IPS-NIHi11 (cell line): ENCODE measurements at regions not wholly inside any gene's neighbourhood (a gene's known extent, or its start where the extent isn't known, plus 50 kb on each side); places are given as distances from the start of the nearest gene placed in this dataset.
A peak's percentile ranks its signal among the peaks of the same experiment; 100 is the strongest.
"Not testable (repeated sequence)": the region's sequence is repeated elsewhere in the genome, so short reads cannot be mapped to it uniquely, and the experiment has no call there.

Experiments
- DNase-seq: peaks from one replicate; pipeline ENCODE4 v3.0.0; 2012; ENCODE audit warnings: mixed read lengths, low spot score

DNA sequence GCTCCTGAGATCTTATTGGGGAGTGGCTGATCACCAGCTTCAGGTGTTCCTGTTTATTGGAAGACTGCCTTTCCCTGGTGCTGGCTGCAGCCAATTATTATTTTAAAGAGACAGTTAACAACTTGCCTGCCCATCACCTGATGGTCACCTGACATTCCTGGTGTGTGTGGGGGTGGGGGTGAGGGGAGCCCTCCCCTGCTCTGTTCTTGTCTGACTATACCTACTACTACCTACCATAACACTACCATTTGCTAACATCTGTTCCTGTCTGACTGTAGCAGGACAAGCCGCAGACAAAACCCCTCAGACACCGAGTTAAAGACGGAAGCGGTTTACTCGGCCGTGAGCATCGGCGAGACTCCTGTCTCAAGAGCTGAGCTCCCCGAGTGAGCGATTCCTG, 54.9 kb upstream of the NBPF3 start:
- DNase-seq: no peak

DNA sequence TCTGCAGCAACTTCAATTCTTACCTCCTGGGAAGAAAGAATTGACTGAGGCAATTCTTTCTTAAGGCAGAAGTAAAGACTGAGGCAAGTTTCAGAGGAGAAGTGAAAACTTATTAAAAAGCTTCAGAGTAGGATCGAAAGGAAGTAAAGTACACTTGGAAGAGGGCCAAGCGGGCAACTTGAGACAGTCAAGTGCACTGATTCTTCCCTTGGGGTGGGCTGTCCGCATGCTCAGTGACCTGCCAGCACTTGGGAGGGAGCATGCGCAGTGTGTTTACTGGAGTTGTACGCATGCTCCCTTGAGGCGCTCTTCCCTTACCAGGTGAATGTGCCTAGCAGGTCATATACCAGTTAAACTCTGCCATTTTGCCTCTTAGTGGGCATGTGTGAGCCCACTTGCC, 55.3 kb upstream of the NBPF3 start:
- no peak for DNase-seq

DNA sequence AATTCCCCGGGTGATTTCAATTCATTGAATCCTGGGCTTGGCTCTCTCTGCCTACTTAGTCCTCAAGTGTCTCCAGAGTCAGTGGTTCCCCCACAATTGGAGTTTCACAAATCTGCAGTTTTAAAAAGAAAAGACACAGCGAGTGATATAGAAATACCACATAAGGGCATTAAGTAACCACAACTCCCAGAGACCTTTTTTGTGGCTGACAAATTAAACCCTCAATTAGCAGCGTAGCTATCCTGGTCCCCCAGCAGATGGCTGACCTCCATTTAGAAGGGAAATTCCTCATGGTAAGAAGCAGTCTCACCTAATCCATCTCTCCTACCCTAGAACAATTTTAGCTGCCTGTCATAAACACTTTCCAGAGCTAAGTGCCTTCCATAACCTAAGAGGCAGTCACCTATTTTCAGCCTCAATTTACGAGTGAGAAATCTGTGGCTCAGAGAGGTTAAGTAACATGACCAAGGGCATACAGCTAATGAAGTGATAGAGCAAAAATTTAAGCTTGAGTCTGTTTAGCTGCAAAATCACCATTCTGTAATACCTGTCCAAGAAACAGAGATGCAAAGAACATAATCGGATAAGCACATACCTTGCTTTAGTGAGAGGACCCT, 56.0 kb upstream of the NBPF3 start:
- DNase-seq: no peak

DNA sequence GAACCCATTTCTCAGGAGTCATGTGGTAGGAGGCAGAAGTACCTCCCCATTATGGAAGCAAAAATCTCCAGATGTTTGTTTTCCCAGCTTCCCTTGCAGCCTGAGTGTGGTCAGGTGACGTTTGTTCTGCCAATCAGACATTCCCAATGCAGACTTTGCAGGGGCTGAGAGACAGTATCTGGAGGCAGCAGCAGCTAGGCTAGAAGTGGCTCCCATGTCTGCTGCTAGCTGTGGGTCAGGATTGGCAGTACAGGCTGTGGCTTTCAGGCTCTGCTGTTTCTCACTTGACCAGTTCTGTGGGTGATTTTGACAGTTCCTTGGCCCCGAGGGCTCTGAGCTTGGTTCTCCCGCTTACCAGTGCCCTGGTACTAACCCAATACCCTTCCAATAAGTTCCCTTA, 58.6 kb upstream of the NBPF3 start:
- no peak for DNase-seq

DNA sequence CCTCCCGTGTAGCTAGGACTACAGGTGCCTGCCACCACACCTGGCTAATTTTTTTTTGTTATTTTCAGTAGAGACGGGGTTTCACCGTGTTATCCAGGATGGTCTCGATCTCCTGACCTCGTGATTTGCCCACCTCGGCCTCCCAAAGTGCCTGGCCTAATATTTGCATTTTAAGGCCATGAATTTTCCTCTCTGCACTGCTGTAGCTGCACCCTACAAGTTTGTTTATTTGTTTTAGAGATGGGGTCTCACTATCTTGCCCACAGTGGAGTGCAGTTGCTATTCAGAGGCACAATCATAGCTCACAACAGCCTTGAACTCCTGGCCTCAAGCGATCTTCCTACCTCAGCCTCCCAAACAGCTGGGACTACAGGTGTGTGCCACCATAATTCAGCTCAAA, 59.8 kb upstream of the NBPF3 start:
- not testable (repeated sequence) for DNase-seq

DNA sequence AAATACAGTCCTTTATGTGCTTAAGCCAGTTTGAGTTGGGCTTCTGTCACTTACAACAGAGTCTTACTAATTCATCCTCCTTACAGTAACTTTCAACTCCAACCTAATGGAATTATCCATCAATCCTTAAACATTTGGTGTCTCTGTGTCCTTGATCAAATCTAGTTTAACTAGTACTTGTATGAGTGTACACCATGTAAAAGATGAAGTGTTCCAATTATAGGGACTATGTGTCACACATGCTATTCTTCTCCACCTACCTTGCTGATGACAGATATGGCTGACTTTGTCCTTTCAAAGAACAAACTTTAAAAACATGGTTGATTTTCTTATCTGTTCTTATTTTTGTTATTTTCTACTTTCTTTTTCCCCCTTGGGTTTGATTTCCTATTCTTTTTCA, 60.4 kb upstream of the NBPF3 start:
- DNase-seq: no peak

DNA sequence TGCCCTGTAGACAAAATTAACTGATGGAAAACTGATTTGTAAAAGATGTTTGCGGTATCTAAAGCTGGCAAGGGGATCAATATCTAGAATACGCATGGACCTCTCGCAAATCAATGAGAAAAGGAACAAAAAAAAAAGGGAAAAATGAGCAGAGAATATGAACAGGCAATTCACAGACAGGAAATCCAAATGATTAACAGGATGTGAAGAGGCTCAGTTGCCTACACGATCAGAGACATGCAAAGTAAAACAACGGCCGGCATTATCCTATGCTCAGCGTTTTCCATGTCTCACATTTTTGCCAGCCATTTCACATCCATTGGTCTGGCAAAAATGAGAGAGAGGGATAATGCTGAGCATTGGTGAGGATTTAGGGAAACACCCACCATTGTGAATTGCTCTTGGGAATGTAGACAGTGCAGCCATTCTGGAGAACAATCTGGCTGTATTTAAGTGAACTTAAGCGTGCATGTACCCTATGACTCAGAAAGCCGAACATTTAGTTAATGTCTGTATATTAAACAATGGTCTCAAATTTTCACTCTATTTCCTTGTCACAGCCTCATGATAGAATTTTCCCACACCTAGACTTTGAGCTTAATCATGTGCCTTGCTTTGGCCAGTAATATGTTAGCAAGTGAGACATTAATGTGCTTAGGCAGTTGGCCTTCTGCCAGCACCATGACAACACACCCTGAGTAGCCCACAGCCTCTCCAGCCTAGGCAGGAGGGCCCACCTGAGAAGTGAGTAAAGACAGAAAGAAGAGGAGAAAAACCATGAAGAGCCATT, 61.0 kb upstream of the NBPF3 start:
- DNase-seq: no peak

DNA sequence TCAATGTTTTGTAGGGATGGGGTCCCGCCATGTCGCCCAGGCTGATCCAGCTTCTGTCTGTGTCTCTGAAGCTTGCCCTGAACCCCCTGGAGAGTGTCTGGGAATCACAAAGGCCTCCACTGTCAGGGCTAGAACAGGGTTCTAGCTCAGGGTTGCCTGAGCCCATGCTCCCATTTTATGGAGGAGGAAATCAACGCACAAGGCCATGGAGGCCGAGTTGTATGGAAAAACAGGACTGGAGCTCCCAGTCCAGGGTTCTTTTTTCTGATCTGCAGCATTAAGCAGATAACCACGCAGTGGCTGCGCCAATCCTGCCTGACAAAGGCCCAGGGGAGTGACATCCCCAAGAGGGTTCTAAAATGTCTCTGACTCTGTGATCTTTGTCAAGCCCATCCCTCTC, 67.6 kb upstream of the NBPF3 start:
- DNase-seq: no peak

DNA sequence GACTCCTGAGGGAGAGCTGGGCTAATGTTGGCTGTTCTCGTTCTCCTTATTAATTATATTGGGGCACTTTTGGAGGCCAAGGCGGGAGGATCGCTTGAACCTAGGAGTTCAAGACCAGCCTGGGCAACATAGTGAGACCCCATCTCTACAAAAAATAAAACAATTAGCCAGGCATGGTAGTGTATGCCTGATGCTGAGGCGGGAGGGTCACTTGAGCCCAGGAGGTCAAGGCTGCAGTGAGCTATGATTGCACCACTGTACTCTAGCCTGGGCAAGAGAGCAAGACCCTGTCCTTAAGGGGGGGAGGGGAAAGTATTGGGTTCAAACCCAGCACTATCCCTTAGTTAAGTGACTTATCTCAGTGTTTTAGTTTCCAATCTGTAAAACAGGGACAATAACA, 70.0 kb upstream of the NBPF3 start:
- no peak for DNase-seq

DNA sequence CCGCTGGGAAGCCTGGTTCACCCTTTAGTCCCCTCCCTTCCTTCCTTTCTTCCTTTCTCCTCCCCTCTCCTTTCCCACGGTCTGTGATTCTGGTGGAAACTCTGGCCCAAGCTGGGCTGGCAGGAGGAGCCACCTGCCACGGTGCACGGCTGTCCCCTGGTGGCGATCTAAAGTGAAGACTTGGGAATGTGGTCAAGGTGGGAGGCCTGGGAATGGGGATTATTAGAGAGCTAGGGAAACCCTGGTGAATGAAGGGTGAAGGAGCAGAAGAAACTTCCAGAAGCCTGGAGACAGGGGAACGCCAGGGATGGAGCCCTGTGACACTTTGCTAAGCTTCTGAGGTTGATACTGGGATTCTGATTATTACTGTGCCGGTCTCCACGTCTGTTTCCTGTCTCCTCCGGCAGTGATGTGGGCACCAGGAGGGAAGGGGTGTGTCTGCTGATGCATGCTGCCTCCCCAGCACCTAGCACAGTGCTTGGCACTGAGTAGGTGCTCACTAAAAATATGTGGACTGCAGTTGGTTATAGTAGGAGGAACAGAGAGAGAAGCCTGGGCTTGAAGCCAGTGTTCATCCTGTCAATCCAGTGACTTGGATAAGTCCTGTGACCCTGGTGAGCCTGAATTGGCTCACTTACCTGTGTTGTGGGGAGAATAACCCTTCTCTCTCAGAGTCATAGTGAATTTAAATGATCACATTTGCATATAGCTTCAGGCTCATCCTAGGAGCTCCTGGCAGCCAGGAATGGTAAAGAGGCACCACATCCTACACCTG, 71.2 kb upstream of the NBPF3 start:
- DNase-seq: peak; percentile 80

DNA sequence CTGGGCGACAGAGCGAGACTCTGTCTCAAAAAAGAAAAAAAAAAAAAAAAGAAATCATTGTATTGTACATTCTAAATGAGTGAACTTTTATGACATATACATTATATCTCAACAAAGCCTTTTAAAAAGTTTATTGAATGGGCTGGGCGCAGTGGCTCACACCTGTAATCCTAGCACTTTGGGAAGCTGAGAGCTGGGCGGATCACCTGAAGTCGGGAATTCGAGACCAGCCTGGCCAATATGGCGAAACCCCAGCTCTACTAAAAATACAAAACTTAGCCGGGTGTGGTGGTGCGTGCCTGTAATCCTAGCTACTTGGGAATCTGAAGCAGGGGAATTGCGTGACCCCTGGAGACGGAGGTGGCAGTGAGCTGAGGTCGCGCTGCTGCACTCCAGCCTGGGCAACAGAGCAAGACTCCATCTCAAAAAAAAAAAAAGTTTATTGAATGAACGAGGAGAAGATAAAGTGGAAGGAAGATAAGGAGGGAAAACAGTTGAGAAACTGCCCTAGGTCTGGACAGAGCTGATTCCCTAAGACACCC, 71.9 kb upstream of the NBPF3 start:
- DNase-seq: not testable (repeated sequence)

DNA sequence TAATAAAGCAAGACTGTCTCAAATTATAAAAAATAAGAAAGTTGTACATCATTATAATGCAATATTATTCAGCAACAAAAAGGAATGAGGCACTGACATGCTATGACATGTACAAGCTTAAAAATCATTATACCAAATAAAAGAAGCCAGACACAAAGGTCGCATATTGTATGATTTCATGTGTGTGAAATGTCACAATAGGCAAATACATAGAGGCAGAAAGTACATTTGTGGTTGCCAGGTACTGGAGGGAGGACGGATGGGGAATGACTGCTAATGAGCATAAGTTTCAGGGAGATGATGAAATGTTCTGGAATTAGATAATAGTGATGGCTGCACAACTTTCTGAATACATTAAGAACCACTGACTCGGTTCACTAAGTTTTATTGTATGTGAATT, 73.6 kb upstream of the NBPF3 start:
- DNase-seq: no peak

DNA sequence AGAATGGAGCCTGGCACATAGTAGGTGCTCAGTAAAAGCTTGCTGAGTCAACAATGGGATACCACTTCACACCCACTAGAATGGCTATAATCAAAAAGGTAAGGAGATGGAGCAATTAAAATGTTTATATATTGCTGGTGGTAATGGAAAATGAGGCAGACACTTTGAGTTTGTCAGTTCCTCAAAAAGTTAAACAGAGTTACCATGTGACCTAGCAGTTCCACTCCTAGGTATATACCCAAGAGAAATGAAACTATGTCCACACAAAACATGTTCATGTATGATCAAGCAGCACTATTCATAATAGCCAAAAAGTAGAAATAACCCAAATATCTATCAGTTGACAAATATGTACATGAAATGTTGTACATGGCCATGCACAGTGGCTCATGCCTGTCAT, 74.8 kb upstream of the ECE1 start:
- DNase-seq: no peak

DNA sequence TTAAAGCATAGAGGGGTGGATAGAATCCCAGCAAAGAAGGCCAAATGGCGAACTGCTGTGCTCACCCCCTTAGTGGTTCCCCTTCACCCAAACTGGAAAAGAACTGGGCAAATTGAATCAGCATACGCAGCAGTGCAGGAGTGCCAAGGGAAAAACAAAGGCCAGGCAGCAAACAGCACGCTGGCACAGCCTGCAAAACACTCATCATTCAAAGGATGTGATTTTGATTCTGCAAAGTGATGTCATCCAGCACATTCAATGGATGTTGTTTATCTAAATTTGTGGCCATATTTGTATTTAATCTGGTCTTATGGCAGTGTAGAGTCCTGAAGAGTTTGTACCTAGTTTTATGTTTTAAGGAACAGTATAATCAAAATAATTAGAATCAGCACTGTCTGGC, 71.8 kb upstream of the ECE1 start:
- no peak for DNase-seq

DNA sequence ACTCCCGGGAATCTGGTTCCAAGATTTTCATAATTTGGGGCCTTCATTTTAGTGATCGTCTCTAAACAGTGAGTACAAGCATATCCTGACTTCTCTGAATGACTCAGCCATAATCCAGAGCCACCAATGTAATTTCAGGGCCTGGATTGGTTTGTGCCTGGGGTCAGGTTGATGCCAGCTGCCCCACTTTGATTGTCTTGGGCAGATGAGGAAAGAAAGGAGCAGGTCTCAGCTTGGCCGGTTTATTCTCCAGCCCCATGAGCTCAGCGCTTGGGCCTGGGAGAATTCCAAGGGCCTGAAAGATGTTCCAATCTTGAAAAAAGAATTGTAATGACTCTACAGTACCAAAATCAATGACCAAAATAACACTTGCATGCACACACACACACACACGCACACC, 71.2 kb upstream of the ECE1 start:
- DNase-seq: no peak

DNA sequence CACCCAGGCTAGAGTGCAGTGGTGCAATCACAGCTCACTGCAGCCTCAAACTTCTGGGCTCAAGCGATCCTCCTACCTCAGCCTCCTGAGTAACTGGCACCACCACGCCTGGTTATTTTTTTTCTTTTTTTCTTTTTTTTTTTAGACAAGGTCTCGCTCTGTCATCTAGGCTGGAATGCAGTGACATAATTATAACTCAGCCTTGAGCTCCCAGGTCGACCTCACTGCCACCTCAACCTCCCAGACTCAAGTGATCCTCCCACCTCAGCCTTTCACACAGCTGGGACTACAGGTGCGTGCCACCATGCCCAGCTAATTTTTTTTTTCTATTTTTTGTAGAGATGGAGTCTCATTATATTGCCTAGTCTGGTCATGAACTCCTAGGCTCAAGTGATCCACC, 66.9 kb upstream of the ECE1 start:
- DNase-seq: no peak

DNA sequence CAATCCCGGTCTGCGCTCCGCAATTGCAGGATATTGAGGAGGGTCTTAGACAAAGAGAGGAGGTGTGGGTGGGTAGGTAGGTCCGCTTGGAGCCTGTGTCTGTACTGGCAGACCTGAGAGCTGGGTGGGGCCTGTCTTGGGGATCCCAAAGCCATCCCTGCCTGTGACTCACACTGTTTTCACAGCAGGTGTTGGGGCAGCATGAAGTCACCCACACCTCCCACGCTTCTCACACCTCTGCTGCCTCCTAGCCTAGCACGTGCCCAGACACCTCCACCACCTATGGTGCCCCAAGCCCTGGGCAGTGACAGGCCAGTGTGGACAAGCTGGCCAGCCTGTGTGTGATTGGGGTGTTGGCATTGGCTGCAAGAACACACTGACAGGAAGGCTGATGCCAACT, 65.7 kb upstream of the ECE1 start:
- DNase-seq: no peak

DNA sequence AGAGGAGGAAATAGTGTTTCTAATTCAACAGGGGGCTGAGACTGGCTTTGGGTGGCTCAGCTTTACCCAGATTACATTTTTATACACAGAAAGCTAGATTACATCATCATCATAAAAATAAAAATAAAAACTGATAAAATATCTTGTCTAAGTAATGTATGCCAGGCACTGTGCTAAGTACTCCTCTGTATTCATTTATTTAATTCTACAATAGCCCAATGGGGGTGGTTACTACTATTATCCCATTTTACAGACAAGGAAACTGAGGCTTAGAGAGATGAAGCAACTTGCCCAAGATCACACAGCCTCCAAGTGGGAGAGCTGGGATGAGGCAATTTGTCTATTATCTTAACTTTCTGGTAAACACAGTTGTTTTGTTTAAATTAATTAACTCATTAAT, 62.3 kb upstream of the ECE1 start:
- DNase-seq: no peak

DNA sequence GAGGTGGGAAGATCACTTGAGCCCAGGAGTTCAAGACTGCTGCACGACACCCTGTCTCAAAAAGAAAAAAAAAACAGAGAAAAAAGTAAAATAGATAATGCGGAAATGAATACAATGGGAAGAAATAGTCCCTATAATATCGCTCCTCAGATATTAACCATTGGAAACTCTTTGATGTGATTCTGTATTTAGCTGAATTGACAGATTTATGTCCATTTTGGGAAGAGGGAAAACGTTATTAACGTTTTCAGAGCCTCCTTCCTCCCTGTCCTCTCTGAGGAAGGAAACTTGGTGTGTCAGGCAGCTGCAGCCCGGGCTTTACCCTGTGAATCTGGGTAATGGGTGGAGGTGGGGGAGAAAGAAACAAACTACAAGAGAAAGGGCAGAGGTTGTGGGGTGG, 61.6 kb upstream of the ECE1 start:
- DNase-seq: no peak

DNA sequence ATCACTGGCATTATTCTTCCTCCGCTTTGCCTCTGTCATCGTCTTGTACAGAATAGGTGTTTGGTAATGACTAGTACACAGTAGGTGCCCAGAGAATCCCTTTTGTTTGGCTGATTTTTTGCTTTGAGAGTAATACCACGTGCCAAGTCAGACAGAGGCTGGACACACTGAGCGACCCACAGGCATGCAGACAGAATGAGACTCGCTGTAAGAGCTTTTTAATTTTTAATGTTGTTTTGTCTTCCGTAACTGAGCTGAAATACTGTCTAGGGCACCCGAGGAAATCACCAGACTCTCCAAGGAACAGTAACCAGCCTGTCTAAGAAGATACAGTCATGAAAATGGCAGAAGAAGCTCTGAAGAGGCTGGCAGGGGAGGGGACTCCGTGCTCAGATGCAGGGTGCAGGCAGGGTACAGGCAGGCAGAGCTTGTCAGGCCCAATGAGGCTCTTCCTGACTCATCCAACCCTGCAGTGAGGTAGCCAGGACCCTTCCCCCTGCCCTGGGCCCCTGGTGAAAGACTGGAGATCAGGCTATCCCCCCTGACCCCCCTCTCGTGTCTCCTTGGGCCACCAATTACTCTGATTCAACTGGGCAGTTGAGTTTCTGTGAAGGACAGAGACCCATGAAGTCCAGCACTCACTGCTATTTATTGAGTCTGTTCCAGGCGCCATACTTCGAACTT, 60.1 kb upstream of the ECE1 start:
- no peak for DNase-seq

DNA sequence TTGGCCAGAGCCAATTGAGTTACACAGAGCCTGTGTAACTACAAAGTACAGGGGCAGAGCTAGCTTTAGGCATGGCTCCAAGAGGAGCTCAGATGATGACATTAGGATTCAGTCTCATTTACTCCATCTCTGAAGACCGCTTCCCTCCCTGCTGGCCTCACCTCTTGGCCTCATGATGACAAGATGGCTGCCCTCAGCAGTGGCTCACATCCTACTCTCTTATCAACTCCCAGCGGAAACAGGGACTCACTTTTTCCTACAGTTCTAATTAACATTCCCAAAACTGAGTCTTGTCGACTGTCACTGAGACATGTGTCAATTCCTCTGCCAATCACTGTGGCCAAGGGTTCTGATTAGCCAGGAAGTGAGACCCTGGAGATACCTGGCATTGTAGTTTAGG, 59.4 kb upstream of the ECE1 start:
- DNase-seq: no peak

DNA sequence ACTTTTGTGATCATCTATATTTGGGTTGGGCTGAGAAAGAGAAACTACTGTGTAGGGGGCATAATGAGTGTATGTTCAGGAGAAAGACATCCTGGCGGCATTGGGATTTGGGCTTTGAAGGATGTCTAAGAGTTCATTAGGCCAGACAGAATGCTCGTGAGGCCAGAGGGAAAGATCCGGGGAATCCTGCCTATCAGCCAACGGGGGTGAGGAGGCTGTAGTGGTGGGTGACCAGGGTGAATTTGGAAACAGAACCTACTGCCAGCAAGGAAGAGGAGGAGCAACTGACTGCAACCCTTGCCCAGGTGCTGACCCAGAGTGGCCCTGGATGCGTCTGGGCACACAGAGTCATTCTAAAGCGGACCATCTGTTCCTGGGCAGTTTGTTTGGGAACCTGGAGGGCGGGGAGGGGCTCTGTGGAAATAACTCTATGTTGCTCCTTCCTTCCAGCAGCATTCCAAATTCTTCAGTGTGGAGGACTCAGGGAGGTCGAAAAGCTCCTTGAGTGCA, 56.9 kb upstream of the ECE1 start:
- DNase-seq: no peak
